ENCODE measurements at regions not wholly inside any gene's neighbourhood (a gene's known extent, or its start where the extent isn't known, plus 50 kb on each side); places are given as distances from the start of the nearest gene placed in this dataset.

DNA sequence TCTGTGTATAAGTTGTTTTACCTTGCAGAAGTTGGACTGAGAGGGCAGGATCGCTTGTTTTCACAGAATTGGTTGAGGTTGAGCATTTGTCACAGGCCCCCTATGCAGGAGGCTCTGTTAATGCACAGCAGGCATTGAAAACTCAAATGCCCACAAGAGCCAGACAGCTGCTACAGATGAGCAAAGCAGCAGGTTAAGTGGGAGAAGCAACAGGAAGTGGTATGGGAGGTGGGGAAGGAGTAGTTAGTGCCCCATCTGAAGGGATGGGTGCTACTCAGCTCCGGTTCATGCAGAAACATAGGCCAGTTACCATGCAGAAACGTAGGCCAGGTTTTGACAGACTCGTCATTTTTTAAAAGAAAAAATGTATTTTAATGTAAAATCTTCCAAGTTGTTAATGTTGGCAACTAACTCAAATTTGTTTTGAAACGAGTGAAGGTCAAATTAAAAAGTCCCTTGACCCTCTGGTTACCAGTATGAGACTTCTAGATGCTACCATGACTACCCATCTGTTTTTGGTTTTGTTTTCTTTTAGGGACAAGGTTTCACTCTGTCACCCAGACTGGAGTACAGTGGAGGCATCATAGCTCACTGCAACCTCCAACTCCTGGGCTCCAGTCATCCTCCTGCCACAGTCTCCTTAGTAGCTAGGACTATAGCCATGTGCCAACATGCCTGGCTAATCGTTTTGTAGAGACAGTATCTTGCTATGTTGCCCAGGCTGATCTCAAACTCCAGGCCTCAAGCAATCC is 84.7 kb upstream of the FRMD6 start:
- TF ChIP-seq, protein P1, sequence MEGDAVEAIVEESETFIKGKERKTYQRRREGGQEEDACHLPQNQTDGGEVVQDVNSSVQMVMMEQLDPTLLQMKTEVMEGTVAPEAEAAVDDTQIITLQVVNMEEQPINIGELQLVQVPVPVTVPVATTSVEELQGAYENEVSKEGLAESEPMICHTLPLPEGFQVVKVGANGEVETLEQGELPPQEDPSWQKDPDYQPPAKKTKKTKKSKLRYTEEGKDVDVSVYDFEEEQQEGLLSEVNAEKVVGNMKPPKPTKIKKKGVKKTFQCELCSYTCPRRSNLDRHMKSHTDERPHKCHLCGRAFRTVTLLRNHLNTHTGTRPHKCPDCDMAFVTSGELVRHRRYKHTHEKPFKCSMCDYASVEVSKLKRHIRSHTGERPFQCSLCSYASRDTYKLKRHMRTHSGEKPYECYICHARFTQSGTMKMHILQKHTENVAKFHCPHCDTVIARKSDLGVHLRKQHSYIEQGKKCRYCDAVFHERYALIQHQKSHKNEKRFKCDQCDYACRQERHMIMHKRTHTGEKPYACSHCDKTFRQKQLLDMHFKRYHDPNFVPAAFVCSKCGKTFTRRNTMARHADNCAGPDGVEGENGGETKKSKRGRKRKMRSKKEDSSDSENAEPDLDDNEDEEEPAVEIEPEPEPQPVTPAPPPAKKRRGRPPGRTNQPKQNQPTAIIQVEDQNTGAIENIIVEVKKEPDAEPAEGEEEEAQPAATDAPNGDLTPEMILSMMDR (IDR thresholded peaks at IDR 0.05): no peak
- TF ChIP-seq POLR2A (IDR thresholded peaks at IDR 0.05): no peak

Measured in sigmoid colon (tissue), 3 donors.